ENCODE measurements at regions not wholly inside any gene's neighbourhood (a gene's known extent, or its start where the extent isn't known, plus 50 kb on each side); places are given as distances from the start of the nearest gene placed in this dataset.

- POLR2A ChIA-PET, result no interaction called here
- CTCF ChIA-PET, result interaction anchor here (1.1 to 2.0 kb wide), 2 partner anchors 11 to 61 kb away, joined by 3 to 9 read pairs; no protein-coding TSS in a partner anchor
Observed at GRCh38 chr2:84083984-84084383, 375.1 kb downstream of the SUCLG1 start.

DNA sequence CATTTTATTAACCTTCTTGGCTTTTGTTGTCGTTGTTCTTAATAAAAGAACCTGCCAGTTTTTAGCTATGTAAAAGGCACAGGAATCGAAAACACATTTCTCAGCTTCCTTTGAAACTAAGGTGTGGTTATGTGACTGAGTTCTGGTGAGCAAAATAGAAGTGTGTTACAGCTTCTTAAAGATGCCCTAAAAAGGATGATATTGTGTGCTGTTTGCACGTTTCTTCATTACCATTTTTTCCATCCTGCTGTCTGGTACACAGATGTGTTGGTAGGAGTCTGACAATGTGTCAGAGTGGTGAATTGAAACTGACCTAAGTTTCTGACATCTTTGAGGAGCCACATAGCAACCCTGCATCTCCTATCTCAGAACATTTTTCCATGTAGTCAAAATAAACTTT, 380.6 kb downstream of the SUCLG1 start:
- TF ChIP-seq ZNF585B (tag by site-specific recombination; IDR thresholded peaks at IDR 0.05), result no peak
- no peaks in the 10 kb centered on the region for H3K9me3 ChIP-seq (ENCODE audit: control insufficient read depth, insufficient read depth, low read depth, low read length)
- no peak overlapping the region for H3K4me3 ChIP-seq (ENCODE audit: low read depth, low read length)
- CTCF ChIA-PET, result interaction anchor here (0.7 to 1.2 kb wide), 3 partner anchors 9 to 237 kb away, joined by 3 to 6 read pairs (median 3); no protein-coding TSS in a partner anchor
- no peak overlapping the region for H3K27ac ChIP-seq (ENCODE audit: extremely low read depth, low read depth, low read length)
- no peaks in the 10 kb centered on the region for H3K4me1 ChIP-seq (ENCODE audit: control insufficient read depth, insufficient read depth, low read length)
- POLR2A ChIA-PET, result no interaction called here
- H3K36me3 ChIP-seq (ENCODE audit: control insufficient read depth in 2 of 2, insufficient read depth in 1 of 2, low read length in 2 of 2), result no peaks in the 10 kb centered on the region

More at GRCh38 chr2:84083984-84084383, 375.1 kb downstream of the SUCLG1 start:
- H3K9me3 ChIP-seq (ENCODE audit: control insufficient read depth, insufficient read depth, low read depth, low read length), result no peaks in the 10 kb centered on the region
- TF ChIP-seq FEZF1 (tag by site-specific recombination; IDR thresholded peaks at IDR 0.05), result no peak
- TF ChIP-seq PRDM1 (tag by site-specific recombination; IDR thresholded peaks at IDR 0.05), result no peak
- no peak for TF ChIP-seq ZNF175 (tag by site-specific recombination; IDR thresholded peaks at IDR 0.05)
- TF ChIP-seq ZNF335 (tag by site-specific recombination; conservative IDR thresholded peaks at IDR 0.05), result no peak
- TF ChIP-seq ZNF311 (tag by site-specific recombination; IDR thresholded peaks at IDR 0.05; ENCODE audit: borderline replicate concordance), result no peak
- no peak for TF ChIP-seq ZNF610 (tag by site-specific recombination; IDR thresholded peaks at IDR 0.05; ENCODE audit: borderline replicate concordance)
- TF ChIP-seq TCF7L2 (IDR thresholded peaks at IDR 0.05; ENCODE audit: borderline replicate concordance, low read depth, low read length), result no peak
- TF ChIP-seq, protein P1, sequence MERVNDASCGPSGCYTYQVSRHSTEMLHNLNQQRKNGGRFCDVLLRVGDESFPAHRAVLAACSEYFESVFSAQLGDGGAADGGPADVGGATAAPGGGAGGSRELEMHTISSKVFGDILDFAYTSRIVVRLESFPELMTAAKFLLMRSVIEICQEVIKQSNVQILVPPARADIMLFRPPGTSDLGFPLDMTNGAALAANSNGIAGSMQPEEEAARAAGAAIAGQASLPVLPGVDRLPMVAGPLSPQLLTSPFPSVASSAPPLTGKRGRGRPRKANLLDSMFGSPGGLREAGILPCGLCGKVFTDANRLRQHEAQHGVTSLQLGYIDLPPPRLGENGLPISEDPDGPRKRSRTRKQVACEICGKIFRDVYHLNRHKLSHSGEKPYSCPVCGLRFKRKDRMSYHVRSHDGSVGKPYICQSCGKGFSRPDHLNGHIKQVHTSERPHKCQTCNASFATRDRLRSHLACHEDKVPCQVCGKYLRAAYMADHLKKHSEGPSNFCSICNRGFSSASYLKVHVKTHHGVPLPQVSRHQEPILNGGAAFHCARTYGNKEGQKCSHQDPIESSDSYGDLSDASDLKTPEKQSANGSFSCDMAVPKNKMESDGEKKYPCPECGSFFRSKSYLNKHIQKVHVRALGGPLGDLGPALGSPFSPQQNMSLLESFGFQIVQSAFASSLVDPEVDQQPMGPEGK (tag by site-specific recombination; IDR thresholded peaks at IDR 0.05), result no peak
- no peaks in the 10 kb centered on the region for H3K36me3 ChIP-seq (ENCODE audit: control insufficient read depth in 2 of 2, insufficient read depth in 1 of 2, low read length in 2 of 2)
- H3K4me3 ChIP-seq (ENCODE audit: low read depth, low read length), result no peak overlapping the region
- H3K4me1 ChIP-seq (ENCODE audit: control insufficient read depth, insufficient read depth, low read length), result peaks cover 5% of the 10 kb centered on the region
- no peak overlapping the region for H3K27ac ChIP-seq (ENCODE audit: extremely low read depth, low read depth, low read length)

DNA sequence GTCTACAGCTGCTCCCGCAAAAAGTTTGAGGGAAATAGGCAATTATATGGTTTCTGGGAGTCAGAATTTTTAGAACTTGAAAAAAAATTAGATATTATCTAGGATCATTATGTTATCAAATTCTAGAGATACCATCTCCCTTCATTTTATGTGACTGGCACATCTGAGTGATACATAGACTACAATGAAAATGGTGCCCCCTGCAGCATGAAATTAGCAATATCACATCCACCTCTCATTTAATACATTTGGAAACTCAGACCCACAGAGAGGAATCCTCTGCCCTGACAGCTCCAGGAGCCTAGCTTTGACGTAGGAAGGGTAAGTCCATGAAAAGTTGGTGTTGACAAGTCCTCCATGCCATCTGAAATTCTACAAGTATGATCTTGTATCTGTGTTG, 381.6 kb downstream of the SUCLG1 start:
- POLR2A ChIA-PET, result no interaction called here
- no peak overlapping the region for H3K27ac ChIP-seq (ENCODE audit: extremely low read depth, low read depth, low read length)
- H3K36me3 ChIP-seq (ENCODE audit: control insufficient read depth in 2 of 2, insufficient read depth in 1 of 2, low read length in 2 of 2), result no peaks in the 10 kb centered on the region
- no peak overlapping the region for H3K4me3 ChIP-seq (ENCODE audit: low read depth, low read length)
- H3K4me1 ChIP-seq (ENCODE audit: control insufficient read depth, insufficient read depth, low read length), result no peaks in the 10 kb centered on the region
- CTCF ChIA-PET, result interaction anchor here (0.6 to 1.3 kb wide), 6 partner anchors 8 to 783 kb away, joined by 3 to 6 read pairs (median 4); no protein-coding TSS in a partner anchor
- no peaks in the 10 kb centered on the region for H3K9me3 ChIP-seq (ENCODE audit: control insufficient read depth, insufficient read depth, low read depth, low read length)
- TF ChIP-seq, protein P2, sequence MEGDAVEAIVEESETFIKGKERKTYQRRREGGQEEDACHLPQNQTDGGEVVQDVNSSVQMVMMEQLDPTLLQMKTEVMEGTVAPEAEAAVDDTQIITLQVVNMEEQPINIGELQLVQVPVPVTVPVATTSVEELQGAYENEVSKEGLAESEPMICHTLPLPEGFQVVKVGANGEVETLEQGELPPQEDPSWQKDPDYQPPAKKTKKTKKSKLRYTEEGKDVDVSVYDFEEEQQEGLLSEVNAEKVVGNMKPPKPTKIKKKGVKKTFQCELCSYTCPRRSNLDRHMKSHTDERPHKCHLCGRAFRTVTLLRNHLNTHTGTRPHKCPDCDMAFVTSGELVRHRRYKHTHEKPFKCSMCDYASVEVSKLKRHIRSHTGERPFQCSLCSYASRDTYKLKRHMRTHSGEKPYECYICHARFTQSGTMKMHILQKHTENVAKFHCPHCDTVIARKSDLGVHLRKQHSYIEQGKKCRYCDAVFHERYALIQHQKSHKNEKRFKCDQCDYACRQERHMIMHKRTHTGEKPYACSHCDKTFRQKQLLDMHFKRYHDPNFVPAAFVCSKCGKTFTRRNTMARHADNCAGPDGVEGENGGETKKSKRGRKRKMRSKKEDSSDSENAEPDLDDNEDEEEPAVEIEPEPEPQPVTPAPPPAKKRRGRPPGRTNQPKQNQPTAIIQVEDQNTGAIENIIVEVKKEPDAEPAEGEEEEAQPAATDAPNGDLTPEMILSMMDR (tag by site-specific recombination; IDR thresholded peaks at IDR 0.05), result peak; percentile 29; the same call in 1 of the 2 replicates
- TF ChIP-seq, protein P3, sequence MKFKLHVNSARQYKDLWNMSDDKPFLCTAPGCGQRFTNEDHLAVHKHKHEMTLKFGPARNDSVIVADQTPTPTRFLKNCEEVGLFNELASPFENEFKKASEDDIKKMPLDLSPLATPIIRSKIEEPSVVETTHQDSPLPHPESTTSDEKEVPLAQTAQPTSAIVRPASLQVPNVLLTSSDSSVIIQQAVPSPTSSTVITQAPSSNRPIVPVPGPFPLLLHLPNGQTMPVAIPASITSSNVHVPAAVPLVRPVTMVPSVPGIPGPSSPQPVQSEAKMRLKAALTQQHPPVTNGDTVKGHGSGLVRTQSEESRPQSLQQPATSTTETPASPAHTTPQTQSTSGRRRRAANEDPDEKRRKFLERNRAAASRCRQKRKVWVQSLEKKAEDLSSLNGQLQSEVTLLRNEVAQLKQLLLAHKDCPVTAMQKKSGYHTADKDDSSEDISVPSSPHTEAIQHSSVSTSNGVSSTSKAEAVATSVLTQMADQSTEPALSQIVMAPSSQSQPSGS (tag by site-specific recombination; IDR thresholded peaks at IDR 0.05; ENCODE audit: low read depth), result no peak
- peak; percentile 34; the same call in 1 of the 2 replicates for TF ChIP-seq ZNF654 (tag by site-specific recombination; IDR thresholded peaks at IDR 0.05; ENCODE audit: low read depth)
- TF ChIP-seq ZNF248 (tag by site-specific recombination; IDR thresholded peaks at IDR 0.05), result no peak

DNA sequence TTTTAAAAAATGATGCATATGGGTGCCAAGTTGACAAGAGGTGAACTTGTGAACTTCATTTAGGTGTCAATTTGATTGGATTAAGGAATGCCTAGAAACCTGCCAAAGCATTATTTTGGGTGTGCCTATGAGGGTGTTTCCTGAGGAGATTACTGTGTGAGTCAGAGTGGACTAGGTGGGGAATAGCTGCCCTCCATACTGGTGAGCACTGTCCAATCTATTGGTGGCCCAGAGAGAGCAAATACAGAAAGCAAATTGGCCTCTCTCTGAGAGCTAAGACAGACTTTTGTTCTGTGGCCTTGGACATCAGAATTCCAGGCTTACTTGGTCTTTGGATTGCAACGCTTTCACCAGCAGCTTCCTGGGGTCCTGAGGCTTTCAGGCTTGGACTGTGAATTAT, 388.0 kb downstream of the SUCLG1 start:
- CTCF ChIA-PET, result no interaction called here
- Histone ChIP-seq H3K4me1 (ENCODE audit: control insufficient read depth, insufficient read depth, low read length) (no peaks in the 10 kb centered on the region), H3K36me3 (ENCODE audit: control insufficient read depth in 2 of 2, insufficient read depth in 1 of 2, low read length in 2 of 2) (no peaks in the 10 kb centered on the region), H3K4me3 (ENCODE audit: low read depth, low read length) (no peak overlapping the region), H3K27ac (ENCODE audit: extremely low read depth, low read depth, low read length) (no peak overlapping the region), H3K9me3 (ENCODE audit: control insufficient read depth, insufficient read depth, low read depth, low read length) (no peaks in the 10 kb centered on the region)
- POLR2A ChIA-PET, result no interaction called here
- TF ChIP-seq ZNF610 (tag by site-specific recombination; IDR thresholded peaks at IDR 0.05; ENCODE audit: borderline replicate concordance) (no peak), ZFHX2 (tag by site-specific recombination; conservative IDR thresholded peaks at IDR 0.05) (no peak), PRDM1 (tag by site-specific recombination; IDR thresholded peaks at IDR 0.05) (no peak), ZNF513 (tag by site-specific recombination; IDR thresholded peaks at IDR 0.05) (no peak), SALL2 (tag by site-specific recombination; IDR thresholded peaks at IDR 0.05; ENCODE audit: borderline replicate concordance) (no peak)
- TF ChIP-seq, protein P1 (tag by site-specific recombination; IDR thresholded peaks at IDR 0.05), result no peak
- TF ChIP-seq, protein P4, sequence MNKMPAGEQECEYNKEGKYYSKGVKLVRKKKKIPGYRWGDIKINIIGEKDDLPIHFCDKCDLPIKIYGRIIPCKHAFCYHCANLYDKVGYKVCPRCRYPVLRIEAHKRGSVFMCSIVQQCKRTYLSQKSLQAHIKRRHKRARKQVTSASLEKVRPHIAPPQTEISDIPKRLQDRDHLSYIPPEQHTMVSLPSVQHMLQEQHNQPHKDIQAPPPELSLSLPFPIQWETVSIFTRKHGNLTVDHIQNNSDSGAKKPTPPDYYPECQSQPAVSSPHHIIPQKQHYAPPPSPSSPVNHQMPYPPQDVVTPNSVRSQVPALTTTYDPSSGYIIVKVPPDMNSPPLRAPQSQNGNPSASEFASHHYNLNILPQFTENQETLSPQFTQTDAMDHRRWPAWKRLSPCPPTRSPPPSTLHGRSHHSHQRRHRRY (tag by site-specific recombination; IDR thresholded peaks at IDR 0.05), result no peak

Measured in HEK293 (cell line).